ENCODE measurements at regions not wholly inside any gene's neighbourhood (a gene's known extent, or its start where the extent isn't known, plus 50 kb on each side); places are given as distances from the start of the nearest gene placed in this dataset.

DNA sequence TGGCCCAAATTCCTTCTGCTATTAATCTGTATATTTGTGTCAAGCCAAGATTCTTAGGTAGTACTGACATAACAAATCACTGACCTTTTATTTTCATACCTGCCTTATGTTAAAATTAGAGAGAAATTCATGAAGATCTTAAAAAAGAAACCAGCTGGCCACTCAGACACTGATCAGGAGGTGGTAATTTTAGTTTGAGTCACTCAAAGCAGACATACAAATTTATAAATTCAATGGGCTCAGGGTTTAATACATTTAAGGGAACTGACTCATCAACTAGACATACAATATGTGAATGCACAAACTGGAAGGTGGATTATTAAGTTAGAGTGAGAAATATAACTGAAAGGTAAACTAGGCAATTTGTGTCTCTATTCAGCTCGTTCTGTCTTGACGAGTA lies 711.9 kb upstream of the EYS start:
- no peaks in the 10 kb centered on the region for H3K4me1 ChIP-seq (ENCODE audit: control insufficient read depth, extremely low read depth, insufficient read depth, low read length)
- H3K4me2 ChIP-seq (ENCODE audit: insufficient read depth, low read length): no peak overlapping the region
- H3K27me3 ChIP-seq (ENCODE audit: control insufficient read depth in 2 of 2, insufficient read depth in 2 of 2, low read length in 2 of 2): no peaks in the 10 kb centered on the region
- H3K9me3 ChIP-seq (replicated peaks; ENCODE audit: control insufficient read depth, insufficient read depth, low read length): peaks cover 1% of the 10 kb centered on the region
- POLR2A ChIA-PET: no interaction called here
- H3K27ac ChIP-seq (ENCODE audit: insufficient read depth, low read depth, low read length): no peak overlapping the region
- BruUV-seq (replicated peaks): no TSS peak
- H3K4me3 ChIP-seq (replicated peaks in 1 of 3; ENCODE audit: insufficient read depth in 1 of 3, low read depth in 1 of 3, low read length in 3 of 3): no peak overlapping the region
- FAIRE-seq: no peak
- CTCF ChIA-PET: no interaction called here
- dilution Hi-C loops (cut with MboI; ENCODE audit: extremely low pct_ligation_motif_present, low sequenced_read_pairs): no loop called here
- no peaks in the 10 kb centered on the region for H3K9me1 ChIP-seq (replicated peaks; ENCODE audit: control insufficient read depth, extremely low read depth, insufficient read depth, low read length)
- no peak for DNase-seq (ENCODE audit: low read depth, low spot score)
- H3K79me2 ChIP-seq (ENCODE audit: control insufficient read depth, insufficient read depth, low read length): no peaks in the 10 kb centered on the region
- H3K9ac ChIP-seq (replicated peaks; ENCODE audit: extremely low read depth, insufficient read depth, low read length): no peak overlapping the region
- no peaks in the 10 kb centered on the region for H4K20me1 ChIP-seq (replicated peaks; ENCODE audit: control insufficient read depth, extremely low read depth, insufficient read depth, low read length)
- TF ChIP-seq MYC (IDR thresholded peaks at IDR 0.05; ENCODE audit: low read depth, low read length): no peak
- TF ChIP-seq FOS (IDR thresholded peaks at IDR 0.05; ENCODE audit: borderline replicate concordance, insufficient read depth, low read length): no peak
- no peak for TF ChIP-seq MAX (IDR thresholded peaks at IDR 0.05; ENCODE audit: insufficient read depth, insufficient read length)
- TF ChIP-seq POLR2A (IDR thresholded peaks at IDR 0.05; ENCODE audit: low read depth, low read length): no peak
- TF ChIP-seq EZH2 (IDR thresholded peaks at IDR 0.05; ENCODE audit: borderline replicate concordance, low read depth, low read length, severe bottlenecking): no peak
- no peaks in the 10 kb centered on the region for H3K36me3 ChIP-seq (ENCODE audit: control insufficient read depth in 2 of 2, extremely low read depth in 1 of 2, insufficient read depth in 2 of 2, low read length in 2 of 2)
- H2AFZ ChIP-seq (ENCODE audit: low read depth, low read length): no peak overlapping the region
- intact Hi-C loops (cut with micrococcal nuclease): no loop called here

- TF ChIP-seq GATA2 (IDR thresholded peaks at IDR 0.05; ENCODE audit: insufficient read depth, insufficient read length, low read depth, low read length): no peak
- no peak for TF ChIP-seq FOS (IDR thresholded peaks at IDR 0.05; ENCODE audit: borderline replicate concordance, insufficient read depth, low read length)
- TF ChIP-seq JUN (IDR thresholded peaks at IDR 0.05; ENCODE audit: borderline replicate concordance, insufficient read depth, insufficient read length, low read depth): no peak
- TF ChIP-seq MAX (IDR thresholded peaks at IDR 0.05; ENCODE audit: insufficient read depth, insufficient read length): no peak
- no peak for TF ChIP-seq POLR2A (IDR thresholded peaks at IDR 0.05; ENCODE audit: low read depth, low read length)
- TF ChIP-seq, protein P1, sequence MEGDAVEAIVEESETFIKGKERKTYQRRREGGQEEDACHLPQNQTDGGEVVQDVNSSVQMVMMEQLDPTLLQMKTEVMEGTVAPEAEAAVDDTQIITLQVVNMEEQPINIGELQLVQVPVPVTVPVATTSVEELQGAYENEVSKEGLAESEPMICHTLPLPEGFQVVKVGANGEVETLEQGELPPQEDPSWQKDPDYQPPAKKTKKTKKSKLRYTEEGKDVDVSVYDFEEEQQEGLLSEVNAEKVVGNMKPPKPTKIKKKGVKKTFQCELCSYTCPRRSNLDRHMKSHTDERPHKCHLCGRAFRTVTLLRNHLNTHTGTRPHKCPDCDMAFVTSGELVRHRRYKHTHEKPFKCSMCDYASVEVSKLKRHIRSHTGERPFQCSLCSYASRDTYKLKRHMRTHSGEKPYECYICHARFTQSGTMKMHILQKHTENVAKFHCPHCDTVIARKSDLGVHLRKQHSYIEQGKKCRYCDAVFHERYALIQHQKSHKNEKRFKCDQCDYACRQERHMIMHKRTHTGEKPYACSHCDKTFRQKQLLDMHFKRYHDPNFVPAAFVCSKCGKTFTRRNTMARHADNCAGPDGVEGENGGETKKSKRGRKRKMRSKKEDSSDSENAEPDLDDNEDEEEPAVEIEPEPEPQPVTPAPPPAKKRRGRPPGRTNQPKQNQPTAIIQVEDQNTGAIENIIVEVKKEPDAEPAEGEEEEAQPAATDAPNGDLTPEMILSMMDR (IDR thresholded peaks at IDR 0.05; ENCODE audit: extremely low read depth in 1 of 2, insufficient read depth in 1 of 2, low read depth in 1 of 2, low read length in 2 of 2): no peak
- no peak for TF ChIP-seq MYC (IDR thresholded peaks at IDR 0.05; ENCODE audit: low read depth, low read length)
- TF ChIP-seq EZH2 (IDR thresholded peaks at IDR 0.05; ENCODE audit: borderline replicate concordance, low read depth, low read length, severe bottlenecking): no peak
- TF ChIP-seq POLR2AphosphoS5 (IDR thresholded peaks at IDR 0.05; ENCODE audit: insufficient read depth, low read depth, low read length): no peak
- BruUV-seq (replicated peaks): no TSS peak
- intact Hi-C loops (cut with micrococcal nuclease): no loop called here
- Histone ChIP-seq H4K20me1 (replicated peaks; ENCODE audit: control insufficient read depth, extremely low read depth, insufficient read depth, low read length) (no peaks in the 10 kb centered on the region), H3K36me3 (ENCODE audit: control insufficient read depth in 2 of 2, extremely low read depth in 1 of 2, insufficient read depth in 2 of 2, low read length in 2 of 2) (no peaks in the 10 kb centered on the region), H3K9ac (replicated peaks; ENCODE audit: extremely low read depth, insufficient read depth, low read length) (no peak overlapping the region), H3K9me3 (replicated peaks; ENCODE audit: control insufficient read depth, insufficient read depth, low read length) (no peaks in the 10 kb centered on the region), H2AFZ (ENCODE audit: low read depth, low read length) (no peak overlapping the region), H3K4me3 (replicated peaks in 1 of 3; ENCODE audit: insufficient read depth in 1 of 3, low read depth in 1 of 3, low read length in 3 of 3) (no peak overlapping the region), H3K79me2 (ENCODE audit: control insufficient read depth, insufficient read depth, low read length) (no peaks in the 10 kb centered on the region), H3K4me1 (ENCODE audit: control insufficient read depth, extremely low read depth, insufficient read depth, low read length) (no peaks in the 10 kb centered on the region), H3K4me2 (ENCODE audit: insufficient read depth, low read length) (no peak overlapping the region), H3K27ac (ENCODE audit: insufficient read depth, low read depth, low read length) (no peak overlapping the region), H3K9me1 (replicated peaks; ENCODE audit: control insufficient read depth, extremely low read depth, insufficient read depth, low read length) (no peaks in the 10 kb centered on the region), H3K27me3 (ENCODE audit: control insufficient read depth in 2 of 2, insufficient read depth in 2 of 2, low read length in 2 of 2) (no peaks in the 10 kb centered on the region)
- POLR2A ChIA-PET: no interaction called here
- no peak for FAIRE-seq
- dilution Hi-C loops (cut with MboI; ENCODE audit: extremely low pct_ligation_motif_present, low sequenced_read_pairs): no loop called here
- CTCF ChIA-PET: no interaction called here
- DNase-seq (ENCODE audit: low read depth, low spot score): no peak
Measured at GRCh38 chr6:66403966-66404365, 696.9 kb upstream of the EYS start.

Measured in endothelial cell of umbilical vein (primary cell).